ENCODE measurements at regions not wholly inside any gene's neighbourhood (a gene's known extent, or its start where the extent isn't known, plus 50 kb on each side); places are given as distances from the start of the nearest gene placed in this dataset.

DNA sequence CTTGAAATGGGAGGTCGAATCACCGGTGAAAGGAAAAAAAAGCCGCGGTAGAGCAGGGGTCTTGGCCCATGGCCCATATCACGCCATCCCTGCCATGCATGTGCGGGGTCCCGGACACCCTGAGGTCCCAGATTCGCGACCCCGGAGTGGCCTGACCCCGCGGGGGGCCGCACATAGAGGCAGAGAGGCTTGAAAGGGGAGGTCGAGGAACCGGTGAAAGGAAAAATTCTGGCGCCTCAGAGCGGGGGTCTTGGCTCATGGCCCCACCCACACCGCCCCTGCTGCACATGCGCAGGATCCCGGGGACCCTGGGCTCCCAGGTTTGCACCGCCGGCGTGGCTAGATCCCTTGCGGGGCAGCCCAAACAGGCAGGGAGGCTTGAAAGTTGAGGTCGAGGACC, 319.8 kb downstream of the ALG10 start:
- Histone ChIP-seq H3K4me3 (no peak overlapping the region), H3K27me3 (no peaks in the 10 kb centered on the region), H3K27ac (no peak overlapping the region), H3K9me3 (replicated peaks) (no peaks in the 10 kb centered on the region), H3K4me1 (no peaks in the 10 kb centered on the region), H3K36me3 (no peaks in the 10 kb centered on the region)
- DNase-seq, result no peak

GRCh38 chr12:34343345-34343744, 321.0 kb downstream of the ALG10 start:
- Histone ChIP-seq H3K9me3 (replicated peaks) (no peaks in the 10 kb centered on the region), H3K27me3 (no peaks in the 10 kb centered on the region), H3K27ac (no peak overlapping the region), H3K4me3 (no peak overlapping the region), H3K4me1 (no peaks in the 10 kb centered on the region), H3K36me3 (no peaks in the 10 kb centered on the region)
- no peak for DNase-seq

GRCh38 chr12:34343766-34344165, 321.5 kb downstream of the ALG10 start:
- Histone ChIP-seq H3K36me3 (no peaks in the 10 kb centered on the region), H3K27me3 (no peaks in the 10 kb centered on the region), H3K4me3 (no peak overlapping the region), H3K9me3 (replicated peaks) (no peaks in the 10 kb centered on the region), H3K27ac (no peak overlapping the region), H3K4me1 (no peaks in the 10 kb centered on the region)
- no peak for DNase-seq

GRCh38 chr12:34344851-34345522, 322.7 kb downstream of the ALG10 start:
- no peaks in the 10 kb centered on the region for H3K36me3 ChIP-seq
- H3K9me3 ChIP-seq (replicated peaks), result no peaks in the 10 kb centered on the region
- H3K4me1 ChIP-seq, result no peaks in the 10 kb centered on the region
- no peak for DNase-seq
- H3K27me3 ChIP-seq, result no peaks in the 10 kb centered on the region
- no peak overlapping the region for H3K4me3 ChIP-seq
- no peak overlapping the region for H3K27ac ChIP-seq

DNA sequence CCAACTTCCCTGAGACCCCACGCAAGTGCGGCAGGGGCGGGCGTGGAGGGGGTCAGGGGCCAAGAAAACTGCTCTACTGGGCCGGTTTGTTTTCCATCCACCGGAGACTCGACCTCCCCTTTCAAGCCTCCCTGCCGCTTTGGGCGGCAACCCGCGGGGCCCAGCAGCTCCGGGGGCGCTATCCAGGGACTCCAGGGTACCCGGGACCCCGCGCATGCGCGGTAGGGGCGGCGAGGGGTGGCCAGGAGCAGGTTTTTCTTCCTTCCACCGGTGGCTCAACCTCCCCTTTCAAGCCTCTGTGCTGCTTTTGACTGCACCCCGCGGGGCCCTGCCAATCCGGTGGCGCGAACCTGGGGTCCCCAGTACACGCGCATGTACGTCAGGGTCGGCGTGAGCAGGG, 323.5 kb downstream of the ALG10 start:
- DNase-seq, result peak in 1 of 2 experiments; percentile 1
- no peak overlapping the region for H3K4me3 ChIP-seq

GRCh38 chr12:34346372-34347034, 324.2 kb downstream of the ALG10 start:
- Histone ChIP-seq H3K36me3 (no peaks in the 10 kb centered on the region), H3K9me3 (replicated peaks) (no peaks in the 10 kb centered on the region), H3K27ac (no peak overlapping the region), H3K27me3 (no peaks in the 10 kb centered on the region), H3K4me1 (no peaks in the 10 kb centered on the region), H3K4me3 (no peak overlapping the region)
- no peak for DNase-seq

More for the DNA sequence above, 323.5 kb downstream of the ALG10 start:
- Histone ChIP-seq H3K9me3 (replicated peaks) (no peaks in the 10 kb centered on the region), H3K36me3 (no peaks in the 10 kb centered on the region), H3K27ac (no peak overlapping the region), H3K4me1 (no peaks in the 10 kb centered on the region), H3K27me3 (no peaks in the 10 kb centered on the region)

GRCh38 chr12:34347367-34347766, 325.1 kb downstream of the ALG10 start:
- DNase-seq, result no peak
- Histone ChIP-seq H3K9me3 (replicated peaks) (no peaks in the 10 kb centered on the region), H3K4me1 (no peaks in the 10 kb centered on the region), H3K27me3 (no peaks in the 10 kb centered on the region), H3K27ac (no peak overlapping the region), H3K4me3 (no peak overlapping the region), H3K36me3 (no peaks in the 10 kb centered on the region)

DNA sequence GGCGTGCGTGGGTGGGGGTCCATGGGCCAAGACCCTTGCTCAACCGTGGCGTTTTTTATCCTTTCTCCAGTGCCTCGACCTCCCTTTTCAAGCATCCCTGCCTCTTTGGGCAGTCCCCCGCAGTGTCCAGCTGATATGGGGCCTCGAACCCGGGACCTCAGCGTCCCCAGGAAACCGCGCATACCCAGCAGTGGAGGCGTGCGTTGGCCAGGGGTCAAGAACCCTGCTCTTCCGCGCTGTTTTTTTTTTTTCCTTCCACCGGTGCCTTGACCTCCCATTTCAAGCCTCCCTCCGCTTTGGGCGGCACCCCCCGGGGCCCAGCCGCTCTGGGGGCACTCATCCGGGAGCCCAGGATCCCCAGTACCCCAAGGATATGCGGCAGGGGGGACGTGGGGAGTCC, 325.8 kb downstream of the ALG10 start:
- no peaks in the 10 kb centered on the region for H3K9me3 ChIP-seq (replicated peaks)
- no peak overlapping the region for H3K4me3 ChIP-seq

GRCh38 chr12:34348836-34349672, 326.8 kb downstream of the ALG10 start:
- no peaks in the 10 kb centered on the region for H3K27me3 ChIP-seq
- no peaks in the 10 kb centered on the region for H3K9me3 ChIP-seq (replicated peaks)
- no peak for DNase-seq

More for the DNA sequence above, 325.8 kb downstream of the ALG10 start:
- H3K4me1 ChIP-seq, result no peaks in the 10 kb centered on the region
- DNase-seq, result no peak
- H3K36me3 ChIP-seq, result no peaks in the 10 kb centered on the region
- H3K27me3 ChIP-seq, result no peaks in the 10 kb centered on the region
- no peak overlapping the region for H3K27ac ChIP-seq

GRCh38 chr12:34349673-34349961, 327.3 kb downstream of the ALG10 start:
- H3K27me3 ChIP-seq, result no peaks in the 10 kb centered on the region
- H3K27ac ChIP-seq, result no peak overlapping the region
- H3K4me1 ChIP-seq, result no peaks in the 10 kb centered on the region
- no peak overlapping the region for H3K4me3 ChIP-seq
- no peaks in the 10 kb centered on the region for H3K36me3 ChIP-seq
- DNase-seq, result no peak
- no peaks in the 10 kb centered on the region for H3K9me3 ChIP-seq (replicated peaks)

More at GRCh38 chr12:34348836-34349672, 326.8 kb downstream of the ALG10 start:
- Histone ChIP-seq H3K4me1 (no peaks in the 10 kb centered on the region), H3K4me3 (no peak overlapping the region), H3K36me3 (no peaks in the 10 kb centered on the region), H3K27ac (no peak overlapping the region)

DNA sequence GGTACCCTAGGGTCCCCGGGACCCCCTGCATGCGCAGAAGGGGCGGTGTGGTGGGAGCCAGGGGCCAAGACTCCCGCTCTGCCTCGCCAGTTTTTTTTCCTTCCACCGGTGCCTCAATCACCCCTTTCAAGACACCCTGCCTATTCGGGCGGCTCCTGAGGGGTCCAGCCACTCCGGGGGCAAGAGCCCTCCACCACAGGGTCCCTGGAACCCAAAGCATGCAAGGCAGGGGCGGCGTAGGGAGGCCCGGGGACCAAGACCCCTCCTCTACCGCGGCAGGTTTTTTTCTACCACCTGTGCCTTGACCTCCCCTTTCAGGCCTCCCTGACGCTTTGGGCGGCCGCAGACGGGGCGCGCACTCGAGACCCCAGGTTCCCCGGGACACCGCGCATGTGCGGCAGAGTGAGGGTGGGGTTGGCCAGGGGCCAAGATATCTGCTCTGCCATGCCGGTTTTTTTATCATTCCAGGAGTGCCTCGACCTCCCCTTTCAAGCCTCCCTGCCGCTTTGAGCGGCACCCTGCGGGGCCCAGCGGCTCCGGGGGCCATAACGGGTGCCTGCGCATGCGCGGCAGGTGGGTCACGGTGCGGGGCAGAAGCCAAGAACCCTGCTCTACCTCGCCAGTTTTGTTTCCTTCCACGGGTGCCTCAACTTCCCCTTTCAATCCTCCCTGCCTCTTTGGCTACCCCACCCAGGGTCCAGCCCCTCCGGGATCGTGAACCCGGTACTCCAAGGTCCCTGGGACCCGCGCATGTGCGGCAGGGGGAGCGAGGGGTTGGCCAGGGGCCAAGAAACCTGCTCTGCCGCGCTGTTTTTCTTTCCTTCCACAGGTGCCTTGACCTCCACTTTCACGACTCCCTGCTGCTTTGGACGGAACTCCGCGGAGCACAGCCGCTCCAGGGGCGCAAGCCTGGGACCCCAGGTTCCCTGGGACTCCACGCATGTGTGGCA, 328.1 kb downstream of the ALG10 start:
- Histone ChIP-seq H3K36me3 (no peaks in the 10 kb centered on the region), H3K27me3 (no peaks in the 10 kb centered on the region), H3K4me3 (no peak overlapping the region), H3K9me3 (replicated peaks) (no peaks in the 10 kb centered on the region), H3K4me1 (no peaks in the 10 kb centered on the region), H3K27ac (no peak overlapping the region)
- no peak for DNase-seq

GRCh38 chr12:34352098-34352497, 329.8 kb downstream of the ALG10 start:
- no peak overlapping the region for H3K27ac ChIP-seq
- no peaks in the 10 kb centered on the region for H3K36me3 ChIP-seq
- no peak overlapping the region for H3K4me3 ChIP-seq
- no peaks in the 10 kb centered on the region for H3K27me3 ChIP-seq
- DNase-seq, result no peak
- H3K4me1 ChIP-seq, result no peaks in the 10 kb centered on the region
- no peaks in the 10 kb centered on the region for H3K9me3 ChIP-seq (replicated peaks)

- H3K27me3 ChIP-seq, result no peaks in the 10 kb centered on the region
- no peak overlapping the region for H3K27ac ChIP-seq
- H3K36me3 ChIP-seq, result no peaks in the 10 kb centered on the region
- H3K4me1 ChIP-seq, result no peaks in the 10 kb centered on the region
- no peak for DNase-seq
- no peaks in the 10 kb centered on the region for H3K9me3 ChIP-seq (replicated peaks)
- no peak overlapping the region for H3K4me3 ChIP-seq
These were observed 332.2 kb downstream of the ALG10 start for GRCh38 chr12:34354239-34355200.

All from SJCRH30 (cell line).